Hematopoietic multipotent progenitor cell treated with erythropoietin and hydrocortisone succinate and interleukin-3 and kit ligand, for 8 days (in vitro differentiated cells): ENCODE measurements at regions not wholly inside any gene's neighbourhood (a gene's known extent, or its start where the extent isn't known, plus 50 kb on each side); places are given as distances from the start of the nearest gene placed in this dataset.
"Not testable (repeated sequence)": the region's sequence is repeated elsewhere in the genome, so short reads cannot be mapped to it uniquely, and the experiment has no call there.

Experiments used
- DNase-seq: peaks from one replicate; pipeline ENCODE4 v3.0.0-alpha.2; 2015

DNA sequence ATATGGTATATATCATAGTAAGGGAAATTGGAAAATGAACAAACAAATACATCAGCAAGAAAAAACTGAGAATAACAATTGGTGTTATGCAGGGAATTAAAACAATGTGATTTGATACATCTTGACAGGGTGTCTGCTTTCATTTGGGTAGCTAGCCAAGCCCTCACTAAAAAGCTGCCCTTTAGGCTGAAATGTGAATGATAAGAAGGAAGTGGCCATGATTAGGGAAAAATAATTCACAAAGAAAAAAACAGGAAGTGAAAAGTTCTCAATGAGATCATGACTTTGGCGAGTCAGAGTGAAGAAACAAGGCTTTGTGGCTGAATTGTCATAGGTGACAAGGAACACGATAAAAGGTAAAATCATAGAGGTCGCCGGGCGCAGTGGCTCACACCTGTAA is 675.8 kb upstream of the SLIT2 start:
- DNase-seq: no peak

DNA sequence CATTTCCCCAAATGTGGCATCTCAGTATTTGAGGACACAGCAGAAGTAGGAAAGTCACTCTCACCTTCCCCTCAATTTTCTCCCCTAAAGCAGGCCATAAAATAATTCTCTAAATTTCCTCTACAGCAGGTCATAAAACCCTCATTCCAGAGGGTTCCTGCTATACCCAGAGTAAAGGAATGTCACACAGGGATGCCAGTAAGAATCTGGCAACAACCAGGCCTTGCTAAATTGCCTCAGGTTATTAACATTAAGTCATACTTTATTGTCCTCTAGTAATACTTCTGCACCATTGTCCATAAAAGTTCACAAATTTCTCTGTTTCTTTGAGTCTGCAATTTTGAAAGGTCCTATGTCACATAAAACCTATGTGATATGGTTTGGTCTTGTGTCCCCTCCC is 685.7 kb upstream of the SLIT2 start:
- DNase-seq: no peak

DNA sequence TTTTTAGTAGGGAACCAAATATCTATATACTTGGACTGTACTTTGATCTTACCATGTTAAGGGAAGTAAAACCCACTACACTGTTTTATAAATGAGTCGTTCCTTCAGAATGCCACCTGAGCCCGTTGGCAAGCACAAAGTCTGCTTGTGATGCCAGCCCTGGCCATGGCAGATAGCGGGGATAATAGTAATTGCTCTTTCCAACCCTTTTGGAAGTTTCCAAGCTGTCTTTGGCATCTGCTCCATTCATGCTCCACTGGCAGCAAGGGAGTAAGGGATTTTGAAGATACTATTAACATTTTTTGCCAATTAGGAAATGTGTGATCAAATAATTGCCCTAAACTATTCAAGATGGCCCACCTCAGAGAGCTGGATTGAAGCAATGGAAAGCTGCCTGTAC is 689.2 kb upstream of the SLIT2 start:
- DNase-seq: no peak

DNA sequence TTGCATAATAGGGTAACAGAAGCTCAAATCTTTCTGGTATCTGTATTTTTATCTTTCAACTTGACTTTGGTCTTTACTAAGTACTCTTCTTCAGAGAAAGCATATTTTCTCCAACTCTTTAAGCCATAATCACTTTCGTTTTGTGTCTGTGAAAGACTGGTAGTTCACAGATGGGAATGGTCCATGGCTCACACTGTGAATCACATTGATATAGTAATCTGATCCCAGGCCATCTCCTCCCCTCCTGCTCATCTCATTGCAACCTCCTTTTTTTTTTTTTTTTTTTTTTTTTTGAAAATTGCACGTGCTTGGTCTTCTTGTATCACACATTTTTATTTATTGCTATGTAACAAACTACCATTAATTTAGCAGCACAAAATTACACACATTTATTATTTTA is 694.5 kb upstream of the SLIT2 start:
- DNase-seq: no peak

DNA sequence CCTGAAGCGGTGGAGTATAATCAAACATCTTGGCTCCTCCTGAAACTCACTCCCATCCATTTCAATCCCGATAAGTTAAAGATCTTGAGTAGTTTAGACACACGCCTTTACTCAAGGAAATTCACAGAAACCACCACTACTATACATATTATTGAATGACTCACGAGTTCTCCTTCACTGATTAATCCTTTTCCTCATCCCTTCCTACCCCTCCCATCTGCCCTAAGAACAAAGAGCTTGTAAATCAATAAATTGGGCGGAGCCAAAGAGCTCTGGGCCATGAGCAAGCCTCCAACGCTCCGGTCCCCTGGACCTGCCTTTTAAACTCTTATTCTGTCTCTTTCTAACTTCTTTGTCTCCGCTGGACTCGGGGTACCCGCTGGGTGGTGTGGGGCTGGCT is 695.4 kb upstream of the SLIT2 start:
- DNase-seq: not testable (repeated sequence)

DNA sequence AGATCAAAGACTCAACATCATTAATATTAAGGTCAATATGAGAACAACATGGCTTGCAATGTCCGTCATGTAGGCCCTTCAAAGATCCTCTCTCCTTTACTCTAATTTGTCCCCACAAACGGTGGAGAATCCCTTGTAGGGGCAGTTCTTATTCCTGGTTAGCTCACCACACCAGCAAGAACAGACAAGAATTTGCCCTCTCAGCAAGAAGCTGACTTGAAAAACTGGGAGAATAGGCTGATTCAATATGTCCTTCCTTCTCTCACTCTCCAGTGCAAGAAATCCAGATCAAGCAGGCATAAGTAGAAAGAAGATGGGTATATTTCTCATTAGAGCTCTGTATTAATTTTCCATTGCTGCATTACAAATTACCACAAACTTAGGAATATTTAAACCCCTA is 704.2 kb upstream of the SLIT2 start:
- no peak for DNase-seq

DNA sequence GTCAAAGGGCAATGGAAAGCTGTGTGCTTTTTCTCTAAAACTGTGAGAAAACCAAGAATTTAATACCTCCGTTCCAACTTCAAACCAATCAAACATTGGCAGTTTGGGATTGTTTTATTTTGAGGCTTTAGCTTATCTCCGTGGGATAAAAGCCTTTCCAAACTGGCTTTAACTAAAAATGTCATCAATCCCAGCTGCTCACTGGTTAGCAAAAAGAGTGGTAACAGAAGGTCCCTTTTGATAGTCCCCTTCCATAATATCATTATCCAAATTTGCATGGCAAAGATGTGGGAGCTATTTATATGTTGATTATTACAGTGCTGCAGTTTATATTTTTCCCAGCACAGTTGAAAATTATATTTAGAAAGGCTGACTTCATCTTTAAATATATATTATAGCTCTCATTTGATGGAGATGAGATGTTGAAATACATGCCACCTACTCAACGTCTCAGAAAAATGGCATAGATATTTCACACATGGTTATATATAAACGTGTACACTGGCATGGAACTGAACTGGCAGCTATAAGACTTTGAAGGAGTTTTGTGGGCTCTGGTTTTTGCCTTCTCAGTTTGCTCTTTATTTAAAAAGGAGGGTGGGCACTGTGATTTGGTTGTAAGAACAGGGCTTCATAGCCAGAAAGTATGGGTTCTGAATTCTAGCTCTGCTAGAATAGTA is 707.1 kb upstream of the SLIT2 start:
- DNase-seq: no peak

DNA sequence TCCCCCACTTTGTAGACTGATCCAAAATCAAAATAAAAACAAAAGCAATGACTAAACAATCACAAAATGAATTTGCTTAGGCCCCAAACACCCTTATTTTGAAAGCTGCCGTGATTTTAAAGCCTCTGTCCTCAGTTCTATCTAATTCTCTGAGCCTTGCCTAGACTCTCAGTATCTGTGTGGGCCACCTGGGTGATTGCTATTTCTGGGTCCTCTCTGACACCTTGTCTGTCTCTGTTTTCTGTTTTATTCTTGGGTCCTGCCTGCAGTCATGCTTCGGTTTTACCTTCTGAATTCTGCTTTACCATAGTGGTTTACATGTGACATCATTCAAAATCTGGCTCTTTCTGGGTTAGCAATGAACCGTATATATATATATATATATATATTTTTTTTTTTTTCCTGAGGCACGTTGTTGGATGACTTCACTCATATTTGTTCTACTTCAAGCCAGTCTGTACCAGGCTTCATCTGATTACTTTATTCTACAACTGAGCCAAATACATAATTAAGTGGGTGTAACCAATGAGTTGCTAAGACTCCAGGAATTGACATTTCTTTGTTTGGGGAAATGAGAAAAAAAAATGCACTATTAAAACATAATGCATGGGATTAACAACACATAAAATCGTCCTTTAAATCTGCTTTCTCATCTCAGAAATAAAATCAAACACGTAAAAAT is 710.7 kb upstream of the SLIT2 start:
- DNase-seq: no peak

DNA sequence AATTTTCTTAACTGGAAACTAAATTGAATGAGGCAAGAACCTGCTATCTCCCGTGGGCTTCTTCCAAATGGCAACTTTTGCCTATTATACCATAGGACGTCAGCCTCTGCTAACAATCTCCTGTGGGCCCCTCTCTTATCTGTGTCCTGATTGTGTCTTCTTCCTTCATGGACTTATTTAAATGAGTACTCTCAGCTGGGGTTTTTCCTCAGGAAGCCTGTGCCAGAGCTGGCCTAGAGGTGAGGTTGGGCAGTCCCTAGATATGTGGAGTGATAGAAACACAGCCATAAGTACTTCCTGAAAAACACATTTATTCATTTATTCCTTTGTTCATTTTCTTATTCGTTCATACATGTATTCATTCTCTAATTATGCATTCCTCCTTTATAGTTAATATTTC is 712.5 kb upstream of the SLIT2 start:
- DNase-seq: no peak

DNA sequence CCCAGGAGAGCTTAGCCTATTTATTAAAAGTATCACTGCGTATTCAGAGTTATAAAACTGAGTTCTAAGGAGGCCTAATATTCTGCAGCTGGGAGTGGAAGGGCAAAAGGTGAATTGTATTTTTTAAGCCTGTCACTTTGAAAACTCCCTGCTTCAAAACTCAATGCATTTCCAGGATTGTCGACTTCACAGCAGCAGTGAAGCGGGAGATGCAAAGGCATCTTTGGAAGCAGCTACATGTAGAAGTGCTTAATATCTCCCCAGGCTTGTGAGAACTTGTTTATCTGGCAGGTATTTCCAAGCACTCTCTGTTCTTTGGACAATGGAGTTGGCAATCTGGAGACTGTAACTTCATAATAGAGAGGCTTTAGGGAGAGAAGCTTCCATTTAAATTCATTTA is 717.5 kb upstream of the SLIT2 start:
- DNase-seq: no peak

DNA sequence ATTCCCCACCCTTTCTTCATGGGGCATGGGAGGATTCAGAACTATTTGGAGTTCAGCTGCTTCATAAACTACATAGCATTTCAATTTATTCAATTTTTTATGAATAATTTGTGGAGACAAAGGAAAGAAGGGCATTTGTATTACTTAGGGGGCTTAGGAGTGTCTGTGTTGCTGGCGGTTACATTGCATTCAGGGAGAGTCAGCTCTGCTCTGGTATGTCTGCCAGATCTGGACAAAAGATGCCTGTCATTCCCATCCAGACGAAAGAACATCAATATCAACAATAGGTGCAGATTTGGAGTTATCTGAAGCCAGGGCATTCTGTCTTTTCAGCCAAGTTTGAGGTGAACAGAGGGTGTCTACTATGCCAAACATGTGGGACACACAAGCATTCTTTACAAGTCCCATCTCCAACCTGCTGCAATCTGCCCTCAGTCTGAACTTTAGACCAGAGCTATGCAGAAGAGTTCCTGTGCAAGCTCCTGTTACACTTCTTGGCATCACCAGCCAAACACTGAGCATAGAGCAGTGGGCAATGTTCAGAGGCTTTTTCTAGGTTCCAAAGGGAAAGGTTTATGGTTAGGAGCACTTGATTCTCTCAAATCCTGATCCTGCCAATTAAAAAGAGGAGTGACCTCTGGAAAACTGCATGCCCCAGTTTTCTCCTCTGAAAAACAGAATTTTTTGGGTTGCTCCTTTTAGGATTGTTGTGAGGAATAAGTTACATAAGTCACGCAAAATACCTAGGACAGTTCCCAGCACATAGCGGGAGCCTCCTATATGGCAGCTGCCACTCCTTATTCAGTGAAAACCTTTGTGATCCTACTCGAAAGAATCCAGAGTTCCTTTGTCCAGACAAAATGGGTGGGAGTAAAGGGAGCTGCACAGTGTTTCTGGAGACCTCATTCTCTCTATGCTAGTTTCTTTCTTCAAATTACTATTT is 719.5 kb upstream of the SLIT2 start:
- no peak for DNase-seq

DNA sequence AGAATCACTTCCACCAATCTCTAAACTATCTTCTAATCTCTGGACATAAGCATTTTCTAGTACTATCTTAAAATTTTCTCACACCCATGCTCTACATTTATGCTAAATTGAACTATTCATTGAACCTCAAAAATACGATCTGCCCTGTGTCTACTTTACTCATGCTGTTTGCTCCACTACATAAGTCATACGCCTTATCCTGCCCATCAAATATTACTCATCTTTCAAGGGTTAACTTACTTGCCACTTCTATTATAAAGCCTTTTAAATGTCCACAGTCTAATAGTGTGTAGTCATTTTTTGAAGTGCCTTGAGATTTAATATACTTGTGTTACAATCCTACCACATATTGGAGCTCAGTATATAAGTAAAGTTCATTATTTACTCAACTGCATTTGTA is 727.7 kb upstream of the SLIT2 start:
- no peak for DNase-seq

DNA sequence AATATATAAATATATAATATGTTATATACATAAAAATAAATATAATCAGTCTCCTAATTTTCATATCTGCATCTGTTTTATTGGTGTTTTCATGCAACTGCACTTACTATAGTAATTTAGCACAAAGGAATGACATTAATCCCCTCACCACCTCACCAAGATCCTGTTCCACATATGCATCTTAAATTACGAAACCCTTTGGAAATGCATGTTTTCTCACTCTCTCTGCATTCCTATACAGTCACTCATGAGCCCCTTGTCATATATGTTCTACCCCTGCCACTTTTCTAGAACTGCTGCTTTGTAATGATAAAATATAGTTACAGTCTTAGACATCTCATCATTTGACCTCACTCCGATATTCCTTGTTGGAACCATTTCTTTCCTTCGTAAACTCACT is 728.7 kb upstream of the SLIT2 start:
- no peak for DNase-seq

DNA sequence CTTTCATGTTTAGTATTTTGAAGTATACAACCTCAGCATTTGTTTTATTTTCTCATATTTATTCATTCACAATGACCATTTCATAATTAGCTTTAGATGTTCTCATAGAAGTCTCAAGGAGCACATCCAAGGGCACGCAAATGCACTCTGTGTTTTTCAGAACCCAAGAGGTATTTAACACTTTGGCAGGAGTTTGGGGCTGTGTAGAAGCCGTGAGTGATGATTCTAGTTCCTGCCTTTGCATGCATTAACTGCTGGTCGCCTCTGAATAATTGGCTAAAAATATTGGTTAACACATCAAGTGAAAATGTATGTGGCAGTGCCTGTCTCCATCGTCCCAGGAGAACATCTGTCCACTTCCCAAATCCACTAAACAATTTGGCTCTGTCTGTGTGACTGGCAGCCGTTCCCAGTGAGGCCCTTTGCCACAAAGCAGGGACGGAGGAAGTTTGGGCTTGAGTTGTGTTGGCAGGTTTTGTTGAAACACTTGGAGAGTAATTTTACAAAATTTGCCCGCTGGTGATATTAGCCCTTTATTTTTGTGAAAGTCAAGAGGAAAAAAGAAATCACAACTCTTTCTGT is 730.7 kb upstream of the SLIT2 start:
- no peak for DNase-seq

DNA sequence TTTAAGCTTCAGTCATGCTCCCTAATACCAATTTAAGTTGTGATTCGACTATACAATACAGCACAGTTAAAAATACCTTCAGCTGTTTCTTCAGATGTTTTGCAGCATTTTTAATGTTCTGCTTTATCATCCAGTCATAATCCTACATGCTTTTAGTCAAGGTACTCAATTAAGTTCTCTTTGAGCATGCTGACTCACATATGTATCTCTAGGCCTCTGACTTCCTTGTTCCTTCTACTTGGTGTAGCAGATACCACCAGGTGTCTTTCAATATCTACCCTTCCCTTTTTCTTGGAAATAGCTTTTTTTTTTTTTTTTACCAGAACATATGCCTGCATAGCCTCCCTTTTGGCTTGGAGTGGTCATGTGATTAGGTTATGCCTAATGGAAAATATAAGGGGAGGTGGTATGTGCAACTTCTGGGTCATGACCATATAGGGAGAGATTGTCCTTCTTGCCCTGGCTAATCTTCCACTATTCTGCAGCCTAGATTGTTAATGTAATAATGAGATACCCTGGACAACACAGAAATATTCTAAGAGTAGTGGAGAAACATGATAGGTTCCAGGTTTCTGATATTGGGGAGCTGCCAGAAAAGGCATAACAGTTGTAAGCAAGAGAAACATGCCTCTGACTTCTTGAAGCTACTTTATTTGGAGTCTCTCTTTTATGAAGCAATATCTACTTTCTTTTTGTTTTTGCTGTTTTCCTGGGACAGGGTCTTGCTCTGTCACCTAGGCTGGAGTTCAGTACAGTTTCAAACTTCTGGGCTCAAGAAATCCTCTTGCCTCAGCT is 737.2 kb upstream of the SLIT2 start:
- DNase-seq: no peak

DNA sequence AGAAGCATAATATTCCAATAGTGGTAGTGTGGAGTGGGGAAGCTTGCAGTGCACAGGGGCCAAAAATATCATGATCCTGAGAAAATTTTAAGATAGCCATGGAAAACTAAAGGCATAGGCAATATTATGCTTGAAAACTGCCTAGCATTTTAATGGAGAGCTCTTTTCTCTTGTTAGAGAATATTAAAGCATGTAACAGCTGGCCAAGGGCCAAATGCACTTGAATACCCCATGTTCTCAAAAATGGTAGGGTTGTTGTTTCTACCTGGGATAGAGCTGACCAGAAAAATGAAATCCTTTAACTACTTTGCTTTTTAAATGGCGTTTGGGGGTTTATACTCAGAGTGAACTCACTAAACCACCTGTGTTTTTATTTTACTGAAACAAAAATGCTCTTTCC is 739.6 kb upstream of the SLIT2 start:
- no peak for DNase-seq

DNA sequence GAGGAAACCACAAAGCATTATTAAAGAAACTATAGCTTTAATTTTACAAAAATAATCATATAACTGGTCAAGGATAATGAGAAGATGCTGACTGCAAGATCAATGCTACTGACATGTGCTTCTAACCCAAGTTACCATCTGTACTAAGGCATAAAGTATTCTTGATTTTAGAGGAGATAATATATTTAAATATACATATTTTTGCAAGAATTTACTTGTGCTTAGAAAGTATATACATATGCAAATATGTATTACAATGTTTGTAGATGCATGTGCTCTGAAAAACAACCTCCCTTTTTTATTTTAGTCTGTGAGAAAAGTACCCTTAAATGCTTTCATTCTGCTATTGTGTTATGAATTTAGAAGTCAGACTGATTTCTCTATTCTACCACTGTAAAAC is 740.7 kb upstream of the SLIT2 start:
- DNase-seq: no peak

DNA sequence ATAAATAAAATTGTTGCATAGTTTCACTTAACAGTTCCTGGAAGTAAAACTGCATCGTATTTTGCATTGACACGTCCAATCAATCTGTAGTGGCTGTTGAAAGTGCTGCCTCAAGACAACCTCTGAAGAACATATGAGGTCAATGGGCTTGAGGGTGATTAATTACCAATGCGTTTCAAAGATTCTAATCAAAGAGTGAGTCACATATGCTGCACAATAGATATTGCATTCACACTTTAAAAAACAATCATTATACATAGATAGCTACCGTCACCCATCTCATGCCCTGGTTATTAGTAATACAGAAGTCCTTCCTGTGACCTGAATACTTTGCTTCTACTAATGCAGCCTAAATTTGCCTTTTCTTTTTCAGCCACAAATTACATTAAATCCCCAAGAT is 743.3 kb upstream of the SLIT2 start:
- DNase-seq: no peak

DNA sequence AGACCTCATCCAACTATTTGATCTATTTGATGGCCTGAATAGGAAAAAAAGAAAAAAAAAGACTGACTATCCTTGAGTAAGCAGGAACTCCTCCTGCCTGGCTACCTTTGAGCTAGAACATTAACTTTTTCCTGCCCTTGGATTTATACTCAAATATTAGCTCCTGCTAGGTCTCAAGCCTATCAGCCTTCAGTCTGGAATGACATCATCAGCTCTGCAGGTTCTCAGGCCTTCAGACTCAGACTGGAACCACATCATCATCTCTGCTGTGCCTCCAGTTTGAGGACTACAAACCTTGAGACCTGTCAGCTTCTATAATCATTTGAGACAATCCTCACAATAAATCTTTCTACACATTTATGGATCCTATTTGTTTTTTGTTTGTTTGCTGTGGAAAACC is 754.0 kb upstream of the SLIT2 start:
- no peak for DNase-seq

DNA sequence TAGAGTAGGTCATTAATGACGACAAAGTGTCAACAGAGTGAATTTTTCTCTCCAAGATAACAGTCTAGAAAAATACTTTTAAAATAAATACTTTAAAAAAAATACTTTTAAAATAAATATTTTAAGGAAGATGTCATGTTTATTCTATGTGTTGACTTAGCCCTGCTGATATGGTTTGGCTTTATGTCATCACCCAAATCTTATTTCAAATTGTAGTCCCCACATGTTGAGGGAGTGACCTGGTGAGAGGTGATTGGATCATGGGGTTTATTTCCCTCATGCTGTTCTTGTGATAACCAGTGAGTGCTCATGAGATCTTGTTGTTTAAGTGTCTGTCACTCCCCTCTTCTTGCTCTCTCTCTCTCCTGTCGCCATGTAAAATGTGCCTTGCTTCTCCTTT is 754.9 kb upstream of the SLIT2 start:
- DNase-seq: no peak

DNA sequence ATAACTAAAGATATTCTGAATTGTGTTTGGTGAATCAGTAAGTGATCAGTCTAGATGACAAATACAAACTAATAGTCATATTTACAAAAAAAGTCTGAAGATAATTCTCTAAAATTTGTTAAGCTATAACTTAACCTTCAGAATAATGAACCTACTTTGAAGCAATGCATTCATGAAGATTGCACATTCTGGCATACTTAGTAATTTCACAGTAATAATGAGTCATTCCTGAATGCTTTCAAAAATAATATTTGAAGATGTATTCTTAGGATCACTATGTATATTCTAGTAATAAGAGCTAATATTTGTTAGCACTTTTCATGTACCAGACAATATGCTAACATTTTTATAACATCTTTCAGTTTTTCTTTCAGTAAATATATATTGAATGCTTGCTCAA is 756.7 kb upstream of the SLIT2 start:
- DNase-seq: no peak

DNA sequence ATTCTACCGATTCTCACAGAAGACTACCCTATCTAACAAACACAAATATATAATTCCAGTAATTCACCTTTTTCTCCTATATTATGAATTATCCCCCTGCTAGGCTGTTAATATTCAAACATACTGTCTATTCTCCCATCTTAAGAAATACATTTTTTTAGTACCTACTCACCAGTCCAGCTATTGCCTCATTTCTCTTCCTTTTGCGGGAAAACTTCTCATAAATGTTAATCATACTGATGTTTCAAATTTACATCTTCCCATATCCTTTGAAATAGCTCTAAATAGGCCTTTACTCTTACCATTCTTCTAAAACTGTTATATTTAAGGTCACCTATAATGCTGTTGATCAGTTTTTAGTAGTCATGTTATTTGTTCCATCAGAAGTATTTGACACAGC is 759.1 kb upstream of the SLIT2 start:
- DNase-seq: no peak

DNA sequence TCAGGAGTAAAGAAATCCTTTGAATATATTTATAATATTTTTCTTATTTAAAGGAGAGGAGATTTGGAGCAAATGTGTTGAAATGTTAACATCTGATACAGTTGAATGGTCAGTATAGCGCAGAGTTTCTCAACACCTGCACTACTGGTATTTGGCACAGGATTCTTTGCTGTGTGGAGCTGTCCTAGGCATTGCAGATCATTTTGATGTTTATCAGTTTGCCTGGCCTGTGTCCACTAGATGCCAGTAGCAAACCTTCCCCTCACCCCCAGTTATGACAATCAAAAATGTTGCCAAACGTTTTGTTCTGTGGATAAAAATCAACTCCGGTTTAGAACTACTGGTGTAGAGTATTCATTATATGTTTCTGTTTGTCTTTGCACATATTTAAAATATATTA is 765.3 kb upstream of the SLIT2 start:
- DNase-seq: no peak
